ENCODE measurements at regions not wholly inside any gene's neighbourhood (a gene's known extent, or its start where the extent isn't known, plus 50 kb on each side); places are given as distances from the start of the nearest gene placed in this dataset.

- FAIRE-seq (no peak), DNase-seq (ENCODE audit: low read depth, low spot score) (no peak)
- no peaks in the 10 kb centered on the region for H4K20me1 ChIP-seq (replicated peaks; ENCODE audit: control insufficient read depth, extremely low read depth, insufficient read depth, low read length)
- TF ChIP-seq GATA2 (IDR thresholded peaks at IDR 0.05; ENCODE audit: insufficient read depth, insufficient read length, low read depth, low read length) (no peak), EZH2 (IDR thresholded peaks at IDR 0.05; ENCODE audit: borderline replicate concordance, low read depth, low read length, severe bottlenecking) (no peak), FOS (IDR thresholded peaks at IDR 0.05; ENCODE audit: borderline replicate concordance, insufficient read depth, low read length) (no peak), MAX (IDR thresholded peaks at IDR 0.05; ENCODE audit: insufficient read depth, insufficient read length) (no peak), POLR2AphosphoS5 (IDR thresholded peaks at IDR 0.05; ENCODE audit: insufficient read depth, low read depth, low read length) (no peak), MYC (IDR thresholded peaks at IDR 0.05; ENCODE audit: low read depth, low read length) (no peak), CTCF (IDR thresholded peaks at IDR 0.05; ENCODE audit: extremely low read depth in 1 of 2, insufficient read depth in 1 of 2, low read depth in 1 of 2, low read length in 2 of 2) (no peak), POLR2A (IDR thresholded peaks at IDR 0.05; ENCODE audit: low read depth, low read length) (no peak), JUN (IDR thresholded peaks at IDR 0.05; ENCODE audit: borderline replicate concordance, insufficient read depth, insufficient read length, low read depth) (no peak)
- H3K27ac ChIP-seq (ENCODE audit: insufficient read depth, low read depth, low read length): no peak overlapping the region
- peaks cover 0 to 1% of the 10 kb centered on the region in 2 experiments for H3K27me3 ChIP-seq (ENCODE audit: control insufficient read depth in 2 of 2, insufficient read depth in 2 of 2, low read length in 2 of 2)
- no peak overlapping the region for H3K4me2 ChIP-seq (ENCODE audit: insufficient read depth, low read length)
- H3K4me1 ChIP-seq (ENCODE audit: control insufficient read depth, extremely low read depth, insufficient read depth, low read length): no peaks in the 10 kb centered on the region
- no peaks in the 10 kb centered on the region for H3K36me3 ChIP-seq (ENCODE audit: control insufficient read depth in 2 of 2, extremely low read depth in 1 of 2, insufficient read depth in 2 of 2, low read length in 2 of 2)
- H3K9ac ChIP-seq (replicated peaks; ENCODE audit: extremely low read depth, insufficient read depth, low read length): no peak overlapping the region
- H3K79me2 ChIP-seq (ENCODE audit: control insufficient read depth, insufficient read depth, low read length): no peaks in the 10 kb centered on the region
- ChIA-PET POLR2A (no interaction called here), CTCF (interaction anchor here (0.8 to 0.9 kb wide), 2 partner anchors 9 to 13 kb away, joined by 3 to 5 read pairs; no protein-coding TSS in a partner anchor)
- H3K4me3 ChIP-seq (replicated peaks in 1 of 3; ENCODE audit: insufficient read depth in 1 of 3, low read depth in 1 of 3, low read length in 3 of 3): no peak overlapping the region
- BruUV-seq (replicated peaks): no TSS peak
- H3K9me3 ChIP-seq (replicated peaks; ENCODE audit: control insufficient read depth, insufficient read depth, low read length): no peaks in the 10 kb centered on the region
- H3K9me1 ChIP-seq (replicated peaks; ENCODE audit: control insufficient read depth, extremely low read depth, insufficient read depth, low read length): no peaks in the 10 kb centered on the region
- dilution Hi-C loops (cut with MboI; ENCODE audit: extremely low pct_ligation_motif_present, low sequenced_read_pairs) (no loop called here), intact Hi-C loops (cut with micrococcal nuclease) (no loop called here)
- no peak overlapping the region for H2AFZ ChIP-seq (ENCODE audit: low read depth, low read length)
Observed at GRCh38 chr2:120859128-120859527, 123.5 kb downstream of the GLI2 start.
